ENCODE measurements at regions not wholly inside any gene's neighbourhood (a gene's known extent, or its start where the extent isn't known, plus 50 kb on each side); places are given as distances from the start of the nearest gene placed in this dataset.

- intact Hi-C loops (cut with DNase I) = no loop called here
- DNase-seq (no peak), ATAC-seq (no peak)
- Histone ChIP-seq H3K4me1 (no peaks in the 10 kb centered on the region), H3K27me3 (no peaks in the 10 kb centered on the region), H3K27ac (no peak overlapping the region), H3K36me3 (no peaks in the 10 kb centered on the region), H3K4me3 (no peak overlapping the region), H3K9me3 (no peaks in the 10 kb centered on the region)
- TF ChIP-seq CTCF (IDR thresholded peaks at IDR 0.05) = no peak
Observed at GRCh38 chr3:150054635-150055034, 83.9 kb upstream of the PFN2 start.

GRCh38 chr3:150050510-150050909, 79.8 kb upstream of the PFN2 start:
- no peak for ATAC-seq
- Histone ChIP-seq H3K36me3 (no peaks in the 10 kb centered on the region), H3K27me3 (no peaks in the 10 kb centered on the region), H3K4me1 (no peaks in the 10 kb centered on the region), H3K9me3 (no peaks in the 10 kb centered on the region), H3K27ac (no peak overlapping the region), H3K4me3 (no peak overlapping the region)
- intact Hi-C loops (cut with DNase I) = no loop called here
- DNase-seq = no peak
- no peak for TF ChIP-seq CTCF (IDR thresholded peaks at IDR 0.05)

- DNase-seq = no peak
- no peak for TF ChIP-seq CTCF (IDR thresholded peaks at IDR 0.05)
- intact Hi-C loops (cut with DNase I) = no loop called here
- no peaks in the 10 kb centered on the region for H3K27me3 ChIP-seq
- H3K9me3 ChIP-seq = no peaks in the 10 kb centered on the region
- no peaks in the 10 kb centered on the region for H3K36me3 ChIP-seq
- no peak overlapping the region for H3K4me3 ChIP-seq
- H3K27ac ChIP-seq = no peak overlapping the region
- no peak for ATAC-seq
- H3K4me1 ChIP-seq = no peaks in the 10 kb centered on the region
Observed at GRCh38 chr3:150049317-150049716, 78.6 kb upstream of the PFN2 start.

GRCh38 chr3:150041877-150042276, 71.2 kb upstream of the PFN2 start:
- H3K9me3 ChIP-seq = peaks cover 14% of the 10 kb centered on the region
- H3K4me1 ChIP-seq = no peaks in the 10 kb centered on the region
- intact Hi-C loops (cut with DNase I) = no loop called here
- H3K36me3 ChIP-seq = no peaks in the 10 kb centered on the region
- ATAC-seq (no peak), DNase-seq (no peak)
- H3K27ac ChIP-seq = no peak overlapping the region
- no peak for TF ChIP-seq CTCF (IDR thresholded peaks at IDR 0.05)
- H3K4me3 ChIP-seq = no peak overlapping the region
- no peaks in the 10 kb centered on the region for H3K27me3 ChIP-seq

GRCh38 chr3:150040097-150040496, 69.4 kb upstream of the PFN2 start:
- Histone ChIP-seq H3K4me3 (no peak overlapping the region), H3K9me3 (peaks cover 14% of the 10 kb centered on the region), H3K4me1 (no peaks in the 10 kb centered on the region), H3K36me3 (no peaks in the 10 kb centered on the region), H3K27ac (no peak overlapping the region), H3K27me3 (no peaks in the 10 kb centered on the region)
- DNase-seq (no peak), ATAC-seq (no peak)
- no peak for TF ChIP-seq CTCF (IDR thresholded peaks at IDR 0.05)
- intact Hi-C loops (cut with DNase I) = no loop called here

GRCh38 chr3:150038830-150039229, 68.1 kb upstream of the PFN2 start:
- Histone ChIP-seq H3K27me3 (no peaks in the 10 kb centered on the region), H3K27ac (no peak overlapping the region), H3K36me3 (no peaks in the 10 kb centered on the region), H3K9me3 (peaks cover 14% of the 10 kb centered on the region), H3K4me3 (no peak overlapping the region), H3K4me1 (no peaks in the 10 kb centered on the region)
- no peak for DNase-seq
- ATAC-seq = no peak
- TF ChIP-seq CTCF (IDR thresholded peaks at IDR 0.05) = no peak
- intact Hi-C loops (cut with DNase I) = no loop called here

Measured in upper lobe of right lung (tissue), 1 donor.